T-cell (primary cell): ENCODE measurements at regions not wholly inside any gene's neighbourhood (a gene's known extent, or its start where the extent isn't known, plus 50 kb on each side); places are given as distances from the start of the nearest gene placed in this dataset.
"Not testable (repeated sequence)": the region's sequence is repeated elsewhere in the genome, so short reads cannot be mapped to it uniquely, and the experiment has no call there.

ENCODE experiments used
- ATAC-seq, 4 experiments: fragments of 200-7000 bp in 3 of 4; fragments of 150-1000 bp in 1 of 4; cut with Tn5 transposase; replicated peaks in 1 of 4; 1 replicate in 3 of 4; 2 replicates in 1 of 4; pipeline ENCODE4 v1.10.0; 2021; ENCODE audit warnings: moderate library complexity in 3 of 4, mild to moderate bottlenecking in 2 of 4, moderate number of reproducible peaks in 1 of 4
- CTCF ChIA-PET, 2 donors: fragments of 300-600 bp; sonication (Branson Sonifier 250); formaldehyde crosslinking; loops; one replicate each; lab custom pipeline; 2022; ENCODE audit warnings: antibody characterized with exemption in 2 of 2; lab: Charles Lee
- POLR2A ChIA-PET, 2 donors: fragments of 300-600 bp; sonication (Branson Sonifier 250); formaldehyde crosslinking; loops; one replicate each; lab custom pipeline; 2022; ENCODE audit warnings: antibody characterized with exemption in 2 of 2; lab: Charles Lee
- DNase-seq, 35 experiments: peaks; one replicate each; pipeline versions ENCODE4 v3.0.0 to v3.0.0-alpha.2; 2013 to 2023
- H3K27ac ChIP-seq: one replicate; pipeline ENCODE4 v1.5.1; 2013; ENCODE audit warnings: low read length
- H3K27me3 ChIP-seq, 2 experiments: replicated peaks in 1 of 2; 1 replicate in 1 of 2; 2 replicates in 1 of 2; pipeline versions ENCODE4 v1.6.1 to v1.7.0; 2013; ENCODE audit warnings: low read length in 1 of 2, mixed read lengths in 1 of 2; ENCODE audit not compliant: control insufficient read depth in 2 of 2, insufficient read depth in 2 of 2; ENCODE audit errors: extremely low read depth in 1 of 2
- H3K36me3 ChIP-seq, 2 donors: 1 replicate in 1 of 2; 2 replicates in 1 of 2; pipeline versions ENCODE4 v1.6.1 to v1.7.0; 2013; ENCODE audit warnings: low read length in 1 of 2; ENCODE audit not compliant: control insufficient read depth in 2 of 2, insufficient read depth in 1 of 2; ENCODE audit errors: extremely low read depth in 1 of 2
- H3K4me1 ChIP-seq, 2 experiments: 1 replicate in 1 of 2; 2 replicates in 1 of 2; pipeline versions ENCODE4 v1.6.1 to v1.7.0; 2013; ENCODE audit warnings: low read length in 2 of 2, mixed read lengths in 1 of 2; ENCODE audit not compliant: insufficient read depth in 2 of 2, control insufficient read depth in 1 of 2; ENCODE audit errors: extremely low read depth in 1 of 2
- H3K4me3 ChIP-seq, 2 donors: 1 replicate in 1 of 2; 2 replicates in 1 of 2; pipeline versions ENCODE4 v1.5.1 to v1.7.0; 2013; ENCODE audit warnings: mild to moderate bottlenecking in 2 of 2, low read length in 1 of 2, moderate library complexity in 1 of 2; ENCODE audit not compliant: control insufficient read depth in 1 of 2; ENCODE audit errors: extremely low read depth in 1 of 2
- H3K9me3 ChIP-seq: 2 replicates; pipeline ENCODE4 v1.7.0; 2013
- H3K27ac Mint-ChIP-seq, 2 donors: one replicate each; pipeline ENCODE4 v1.8.0; 2020 to 2021; ENCODE audit warnings: mild to moderate bottlenecking in 2 of 2, mixed read lengths in 2 of 2
- H3K27me3 Mint-ChIP-seq, 2 donors: one replicate each; pipeline ENCODE4 v1.8.0; 2021 to 2022; ENCODE audit warnings: mixed read lengths in 2 of 2
- H3K36me3 Mint-ChIP-seq: one replicate; pipeline ENCODE4 v1.8.0; 2021; ENCODE audit warnings: mixed read lengths
- H3K4me1 Mint-ChIP-seq, 3 donors: one replicate each; pipeline ENCODE4 v1.8.0; 2020 to 2022; ENCODE audit warnings: mixed read lengths in 3 of 3, mild to moderate bottlenecking in 1 of 3
- H3K4me3 Mint-ChIP-seq, 3 donors: one replicate each; pipeline ENCODE4 v1.8.0; 2020 to 2022; ENCODE audit warnings: mild to moderate bottlenecking in 3 of 3, mixed read lengths in 3 of 3, moderate library complexity in 3 of 3
- H3K9me3 Mint-ChIP-seq, 3 donors: one replicate each; pipeline ENCODE4 v1.8.0; 2020 to 2022; ENCODE audit warnings: mixed read lengths in 3 of 3
- WGBS: methylation state at CpG from one replicate; pipeline ENCODE4 v1.1.5; 2013; ENCODE audit warnings: missing lambda C conversion rate; ENCODE audit not compliant: insufficient coverage; 5-methylcytosine and 5-hydroxymethylcytosine counted together

- no peaks in the 10 kb centered on the region for H3K27me3 ChIP-seq
- no CpG with 5 or more reads among the region's 1 CpG for WGBS
- H3K36me3 ChIP-seq: no peaks in the 10 kb centered on the region
- no peaks in the 10 kb centered on the region for H3K4me1 ChIP-seq
- CTCF ChIA-PET: no interaction called here
- no peak overlapping the region for H3K4me3 ChIP-seq
- no peaks in the 10 kb centered on the region for H3K9me3 ChIP-seq
- Mint-ChIP-seq H3K27me3 (no peaks in the 10 kb centered on the region), H3K9me3 (peaks cover 0 to 18% (median 5%) of the 10 kb centered on the region in 3 donors), H3K4me1 (no peaks in the 10 kb centered on the region), H3K36me3 (no peaks in the 10 kb centered on the region), H3K4me3 (no peak overlapping the region), H3K27ac (no peak overlapping the region)
- ATAC-seq: no peak
- no peak overlapping the region for H3K27ac ChIP-seq
- POLR2A ChIA-PET: no interaction called here
- DNase-seq: no peak
Measured at GRCh38 chr2:21779786-21780185, 656.0 kb downstream of the TDRD15 start.

GRCh38 chr2:21781962-21782361, 658.2 kb downstream of the TDRD15 start:
- no peaks in the 10 kb centered on the region for H3K4me1 Mint-ChIP-seq
- ATAC-seq: no peak
- no peaks in the 10 kb centered on the region for H3K36me3 Mint-ChIP-seq
- Histone ChIP-seq H3K36me3 (no peaks in the 10 kb centered on the region), H3K27ac (no peak overlapping the region), H3K27me3 (no peaks in the 10 kb centered on the region), H3K4me1 (no peaks in the 10 kb centered on the region), H3K4me3 (no peak overlapping the region), H3K9me3 (no peaks in the 10 kb centered on the region)
- H3K27ac Mint-ChIP-seq: no peak overlapping the region
- no peaks in the 10 kb centered on the region for H3K27me3 Mint-ChIP-seq
- WGBS: 83% methylated on average over 1 of the region's 2 CpGs
- ChIA-PET CTCF (no interaction called here), POLR2A (no interaction called here)
- DNase-seq: no peak
- peaks cover 0 to 18% (median 5%) of the 10 kb centered on the region in 3 donors for H3K9me3 Mint-ChIP-seq
- no peak overlapping the region for H3K4me3 Mint-ChIP-seq

GRCh38 chr2:21782866-21783265, 659.1 kb downstream of the TDRD15 start:
- Mint-ChIP-seq H3K36me3 (no peaks in the 10 kb centered on the region), H3K27me3 (no peaks in the 10 kb centered on the region), H3K4me1 (no peaks in the 10 kb centered on the region), H3K9me3 (peaks cover 0 to 16% (median 4%) of the 10 kb centered on the region in 3 donors), H3K27ac (no peak overlapping the region), H3K4me3 (no peak overlapping the region)
- ATAC-seq (no peak), DNase-seq (no peak)
- H3K4me1 ChIP-seq: no peaks in the 10 kb centered on the region
- no peak overlapping the region for H3K4me3 ChIP-seq
- POLR2A ChIA-PET: no interaction called here
- no peaks in the 10 kb centered on the region for H3K9me3 ChIP-seq
- H3K27me3 ChIP-seq: no peaks in the 10 kb centered on the region
- CTCF ChIA-PET: no interaction called here
- no peaks in the 10 kb centered on the region for H3K36me3 ChIP-seq
- WGBS: 76% methylated on average over 4 of the region's 6 CpGs
- H3K27ac ChIP-seq: no peak overlapping the region

- Mint-ChIP-seq H3K4me1 (no peaks in the 10 kb centered on the region), H3K27ac (no peak overlapping the region), H3K36me3 (no peaks in the 10 kb centered on the region), H3K4me3 (no peak overlapping the region), H3K27me3 (no peaks in the 10 kb centered on the region), H3K9me3 (peaks cover 3 to 8% (median 5%) of the 10 kb centered on the region in 3 donors)
- no peaks in the 10 kb centered on the region for H3K4me1 ChIP-seq
- H3K27me3 ChIP-seq: no peaks in the 10 kb centered on the region
- ChIA-PET CTCF (no interaction called here), POLR2A (no interaction called here)
- no peaks in the 10 kb centered on the region for H3K9me3 ChIP-seq
- no peak for DNase-seq
- no peak overlapping the region for H3K4me3 ChIP-seq
- no CpG with 5 or more reads among the region's 1 CpG for WGBS
- no peak overlapping the region for H3K27ac ChIP-seq
- no peak for ATAC-seq
- no peaks in the 10 kb centered on the region for H3K36me3 ChIP-seq
Measured at GRCh38 chr2:21787941-21788340, 664.2 kb downstream of the TDRD15 start.

GRCh38 chr2:21790311-21790710, 666.5 kb downstream of the TDRD15 start:
- H3K36me3 ChIP-seq, H3K4me1 ChIP-seq, H3K9me3 ChIP-seq, H3K27me3 ChIP-seq, DNase-seq, ATAC-seq, POLR2A ChIA-PET, H3K4me3 ChIP-seq, H3K4me3 Mint-ChIP-seq, H3K9me3 Mint-ChIP-seq, H3K27ac ChIP-seq, H3K36me3 Mint-ChIP-seq, CTCF ChIA-PET, H3K27ac Mint-ChIP-seq, H3K4me1 Mint-ChIP-seq, H3K27me3 Mint-ChIP-seq: not testable (repeated sequence)
- 81% methylated on average over 4 of the region's 6 CpGs for whole genome bisulfite sequencing

GRCh38 chr2:21792571-21792970, 668.8 kb downstream of the TDRD15 start:
- Mint-ChIP-seq H3K27me3 (no peaks in the 10 kb centered on the region), H3K27ac (no peak overlapping the region), H3K4me1 (no peaks in the 10 kb centered on the region), H3K36me3 (no peaks in the 10 kb centered on the region), H3K9me3 (peaks cover 3 to 10% (median 6%) of the 10 kb centered on the region in 3 donors), H3K4me3 (no peak overlapping the region)
- Histone ChIP-seq H3K9me3 (no peaks in the 10 kb centered on the region), H3K27me3 (no peaks in the 10 kb centered on the region), H3K4me1 (no peaks in the 10 kb centered on the region), H3K36me3 (no peaks in the 10 kb centered on the region), H3K4me3 (no peak overlapping the region), H3K27ac (no peak overlapping the region)
- ATAC-seq (no peak), DNase-seq (no peak)
- CTCF ChIA-PET: no interaction called here
- POLR2A ChIA-PET: no interaction called here

- WGBS: no CpG with 5 or more reads among the region's 1 CpG
Measured at GRCh38 chr2:21793461-21793860, 669.7 kb downstream of the TDRD15 start.

More at GRCh38 chr2:21793461-21793860, 669.7 kb downstream of the TDRD15 start:
- H3K36me3 Mint-ChIP-seq: no peaks in the 10 kb centered on the region
- CTCF ChIA-PET: no interaction called here
- no peaks in the 10 kb centered on the region for H3K4me1 Mint-ChIP-seq
- no peaks in the 10 kb centered on the region for H3K36me3 ChIP-seq
- no peak for ATAC-seq
- no peak overlapping the region for H3K27ac Mint-ChIP-seq
- H3K4me1 ChIP-seq: no peaks in the 10 kb centered on the region
- H3K9me3 Mint-ChIP-seq: peaks cover 6 to 9% (median 8%) of the 10 kb centered on the region in 3 donors
- H3K27ac ChIP-seq: no peak overlapping the region
- no peaks in the 10 kb centered on the region for H3K27me3 Mint-ChIP-seq
- no peak for DNase-seq
- H3K4me3 Mint-ChIP-seq: no peak overlapping the region
- H3K27me3 ChIP-seq: no peaks in the 10 kb centered on the region
- H3K9me3 ChIP-seq: no peaks in the 10 kb centered on the region
- no peak overlapping the region for H3K4me3 ChIP-seq
- POLR2A ChIA-PET: no interaction called here
